Ishikawa (cell line): ENCODE measurements at regions not wholly inside any gene's neighbourhood (a gene's known extent, or its start where the extent isn't known, plus 50 kb on each side); places are given as distances from the start of the nearest gene placed in this dataset.

ENCODE experiments used
- CREB1 ChIP-seq: IDR thresholded peaks from 2 replicates; pipeline ENCODE4 v1.6.1; 2012; ENCODE audit warnings: low read depth
- EGR1 ChIP-seq: IDR thresholded peaks from 2 replicates; pipeline ENCODE4 v1.6.1; 2012
- NFIC ChIP-seq: IDR thresholded peaks from 2 replicates; pipeline ENCODE4 v1.6.1; 2012
- REST ChIP-seq: IDR thresholded peaks from 2 replicates; pipeline ENCODE4 v1.6.1; 2012; ENCODE audit warnings: low read depth, mild to moderate bottlenecking
- TAF1 ChIP-seq: IDR thresholded peaks from 2 replicates; pipeline ENCODE4 v1.6.1; 2012; ENCODE audit warnings: low read depth, mild to moderate bottlenecking
- YY1 ChIP-seq: IDR thresholded peaks from 2 replicates; pipeline ENCODE4 v1.6.1; 2012; ENCODE audit warnings: low read depth
- TF ChIP-seq, protein P1 (sequence below): IDR thresholded peaks from 2 replicates; pipeline ENCODE4 v1.6.1; 2012

DNA sequence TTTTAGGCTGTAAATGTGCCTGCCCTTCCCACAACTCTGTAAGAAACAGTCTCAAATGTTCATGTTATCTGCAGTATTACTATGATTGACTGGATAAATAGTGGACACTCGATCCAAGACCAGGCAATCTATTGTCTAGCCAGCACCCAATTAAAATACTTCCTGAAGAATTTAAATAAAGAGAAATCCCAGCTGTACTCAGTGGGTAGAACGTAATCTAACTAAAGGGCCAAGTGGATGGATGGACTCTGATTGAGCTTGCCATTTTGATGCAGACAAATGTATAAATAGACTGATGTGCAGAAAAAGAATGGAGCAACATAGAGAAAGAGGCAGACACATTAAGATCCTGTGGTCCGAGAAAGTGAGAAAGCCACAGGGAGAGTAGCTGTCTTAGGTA is 158.0 kb downstream of the IPMK start:
- TF ChIP-seq NFIC (no peak), EGR1 (no peak), CREB1 (no peak), YY1 (no peak), TAF1 (no peak), REST (no peak)
- TF ChIP-seq, protein P1, sequence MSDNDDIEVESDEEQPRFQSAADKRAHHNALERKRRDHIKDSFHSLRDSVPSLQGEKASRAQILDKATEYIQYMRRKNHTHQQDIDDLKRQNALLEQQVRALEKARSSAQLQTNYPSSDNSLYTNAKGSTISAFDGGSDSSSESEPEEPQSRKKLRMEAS, result no peak
